NCI-H748 (cell line): ENCODE measurements at regions not wholly inside any gene's neighbourhood (a gene's known extent, or its start where the extent isn't known, plus 50 kb on each side); places are given as distances from the start of the nearest gene placed in this dataset.
"Not testable (repeated sequence)": the region's sequence is repeated elsewhere in the genome, so short reads cannot be mapped to it uniquely, and the experiment has no call there.

Experiments used
- DNase-seq: peaks from one replicate; lab custom pipeline; 2025; ENCODE audit not compliant: unreplicated experiment; lab: John Stamatoyannopoulos, UW

GRCh38 chr5:1973391-1974013 lies 90.8 kb upstream of the IRX4 start:
- peak; percentile 76 for DNase-seq

- no peak for DNase-seq
Observed at GRCh38 chr5:1971944-1972343, 89.2 kb upstream of the IRX4 start.

- no peak for DNase-seq
Observed at GRCh38 chr5:1967736-1968135, 85.0 kb upstream of the IRX4 start.

GRCh38 chr5:1966461-1966860 lies 83.7 kb upstream of the IRX4 start:
- no peak for DNase-seq

- no peak for DNase-seq
Observed at GRCh38 chr5:1965925-1966324, 83.2 kb upstream of the IRX4 start.

GRCh38 chr5:1963941-1964451 lies 81.3 kb upstream of the IRX4 start:
- no peak for DNase-seq

- no peak for DNase-seq
Observed at GRCh38 chr5:1963358-1963757, 80.6 kb upstream of the IRX4 start.

- DNase-seq, result no peak
Observed at GRCh38 chr5:1962619-1963355, 80.1 kb upstream of the IRX4 start.

- DNase-seq, result no peak
Observed at GRCh38 chr5:1961952-1962595, 79.3 kb upstream of the IRX4 start.

GRCh38 chr5:1961304-1961946 lies 78.7 kb upstream of the IRX4 start:
- DNase-seq, result no peak

GRCh38 chr5:1960595-1961303 lies 78.0 kb upstream of the IRX4 start:
- no peak for DNase-seq

- DNase-seq, result no peak
Observed at GRCh38 chr5:1959725-1960581, 77.2 kb upstream of the IRX4 start.

GRCh38 chr5:1959231-1959630 lies 76.5 kb upstream of the IRX4 start:
- no peak for DNase-seq

- DNase-seq, result no peak
Observed at GRCh38 chr5:1958211-1959010, 75.7 kb upstream of the IRX4 start.

- no peak for DNase-seq
Observed at GRCh38 chr5:1955586-1955985, 72.9 kb upstream of the IRX4 start.

GRCh38 chr5:1953710-1954109 lies 71.0 kb upstream of the IRX4 start:
- not testable (repeated sequence) for DNase-seq

GRCh38 chr5:1952444-1953099 lies 69.8 kb upstream of the IRX4 start:
- DNase-seq, result no peak

- no peak for DNase-seq
Observed at GRCh38 chr5:1952021-1952420, 69.3 kb upstream of the IRX4 start.
